ENCODE measurements at regions not wholly inside any gene's neighbourhood (a gene's known extent, or its start where the extent isn't known, plus 50 kb on each side); places are given as distances from the start of the nearest gene placed in this dataset.
"Not testable (repeated sequence)": the region's sequence is repeated elsewhere in the genome, so short reads cannot be mapped to it uniquely, and the experiment has no call there.

DNA sequence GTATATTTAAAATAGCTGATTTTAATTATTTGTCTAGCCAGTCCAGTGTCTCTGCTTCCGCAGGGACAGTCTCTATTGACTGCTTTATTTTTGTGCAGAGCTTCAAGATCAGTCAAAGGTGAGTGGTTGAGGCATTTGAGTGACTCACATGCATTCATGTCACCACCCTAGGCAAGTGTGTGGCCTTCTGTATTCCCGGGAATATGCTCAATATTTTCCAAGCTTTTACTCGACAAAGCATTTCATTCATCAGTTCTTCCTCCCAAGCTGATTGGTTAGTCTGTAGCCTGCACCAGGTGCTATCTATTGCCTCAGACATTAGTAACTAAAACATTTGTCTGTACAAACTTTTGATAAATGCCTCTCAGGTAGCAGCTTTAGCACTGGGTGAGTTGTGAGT, 471.5 kb upstream of the NRG3 start:
- DNase-seq = no peak
- no peaks in the 10 kb centered on the region for H3K4me1 ChIP-seq (ENCODE audit: control insufficient read depth, insufficient read depth, low read length, poor library complexity, severe bottlenecking)
- no peak overlapping the region for H3K27ac ChIP-seq (ENCODE audit: insufficient read depth, low read length, poor library complexity, severe bottlenecking)
- no peak overlapping the region for H3K4me3 ChIP-seq (ENCODE audit: insufficient read depth, low read depth, low read length, poor library complexity, severe bottlenecking)
- H3K36me3 ChIP-seq (ENCODE audit: control insufficient read depth, insufficient read depth, low read length) = no peaks in the 10 kb centered on the region
- no peaks in the 10 kb centered on the region for H3K9me3 ChIP-seq (ENCODE audit: control insufficient read depth, low read length)
- H3K27me3 ChIP-seq (replicated peaks; ENCODE audit: control insufficient read depth, insufficient read depth, low read length, poor library complexity, severe bottlenecking) = no peaks in the 10 kb centered on the region

GRCh38 chr10:81405399-81405798, 469.6 kb upstream of the NRG3 start:
- no peaks in the 10 kb centered on the region for H3K36me3 ChIP-seq (ENCODE audit: control insufficient read depth, insufficient read depth, low read length)
- no peak overlapping the region for H3K4me3 ChIP-seq (ENCODE audit: insufficient read depth, low read depth, low read length, poor library complexity, severe bottlenecking)
- H3K27me3 ChIP-seq (replicated peaks; ENCODE audit: control insufficient read depth, insufficient read depth, low read length, poor library complexity, severe bottlenecking) = no peaks in the 10 kb centered on the region
- H3K27ac ChIP-seq (ENCODE audit: insufficient read depth, low read length, poor library complexity, severe bottlenecking) = no peak overlapping the region
- no peaks in the 10 kb centered on the region for H3K9me3 ChIP-seq (ENCODE audit: control insufficient read depth, low read length)
- DNase-seq = no peak
- H3K4me1 ChIP-seq (ENCODE audit: control insufficient read depth, insufficient read depth, low read length, poor library complexity, severe bottlenecking) = no peaks in the 10 kb centered on the region

DNA sequence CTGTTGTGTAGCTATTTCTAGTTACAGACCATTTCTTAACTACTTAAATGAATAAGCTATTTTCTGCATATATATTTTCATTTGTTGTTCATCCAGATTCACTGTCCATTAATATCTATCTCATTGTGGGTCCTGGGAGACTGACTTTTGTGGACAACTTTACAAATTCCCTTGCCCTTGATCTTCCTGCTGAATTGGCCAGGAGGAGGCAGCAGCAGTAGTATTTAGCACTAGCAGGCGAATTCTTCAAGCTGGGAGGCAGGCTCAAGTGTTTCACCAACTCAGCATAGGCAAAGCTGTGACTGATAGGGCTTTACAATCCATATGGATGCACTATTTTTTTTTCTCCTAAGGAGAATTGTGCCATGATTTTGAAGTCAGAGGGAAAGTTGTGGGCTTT, 461.0 kb upstream of the NRG3 start:
- H3K4me1 ChIP-seq (ENCODE audit: control insufficient read depth, insufficient read depth, low read length, poor library complexity, severe bottlenecking) = no peaks in the 10 kb centered on the region
- H3K4me3 ChIP-seq (ENCODE audit: insufficient read depth, low read depth, low read length, poor library complexity, severe bottlenecking) = no peak overlapping the region
- no peak for DNase-seq
- H3K27me3 ChIP-seq (replicated peaks; ENCODE audit: control insufficient read depth, insufficient read depth, low read length, poor library complexity, severe bottlenecking) = no peaks in the 10 kb centered on the region
- H3K27ac ChIP-seq (ENCODE audit: insufficient read depth, low read length, poor library complexity, severe bottlenecking) = no peak overlapping the region
- H3K36me3 ChIP-seq (ENCODE audit: control insufficient read depth, insufficient read depth, low read length) = no peaks in the 10 kb centered on the region
- no peaks in the 10 kb centered on the region for H3K9me3 ChIP-seq (ENCODE audit: control insufficient read depth, low read length)

GRCh38 chr10:81426722-81427121, 448.3 kb upstream of the NRG3 start:
- H3K27me3 ChIP-seq (replicated peaks; ENCODE audit: control insufficient read depth, insufficient read depth, low read length, poor library complexity, severe bottlenecking) = no peaks in the 10 kb centered on the region

GRCh38 chr10:81428456-81429134, 446.4 kb upstream of the NRG3 start:
- Histone ChIP-seq H3K9me3 (ENCODE audit: control insufficient read depth, low read length) (no peaks in the 10 kb centered on the region), H3K27me3 (replicated peaks; ENCODE audit: control insufficient read depth, insufficient read depth, low read length, poor library complexity, severe bottlenecking) (no peaks in the 10 kb centered on the region), H3K4me3 (ENCODE audit: insufficient read depth, low read depth, low read length, poor library complexity, severe bottlenecking) (no peak overlapping the region), H3K27ac (ENCODE audit: insufficient read depth, low read length, poor library complexity, severe bottlenecking) (no peak overlapping the region), H3K4me1 (ENCODE audit: control insufficient read depth, insufficient read depth, low read length, poor library complexity, severe bottlenecking) (no peaks in the 10 kb centered on the region), H3K36me3 (ENCODE audit: control insufficient read depth, insufficient read depth, low read length) (no peaks in the 10 kb centered on the region)
- DNase-seq = no peak

More at GRCh38 chr10:81426722-81427121, 448.3 kb upstream of the NRG3 start:
- Histone ChIP-seq H3K9me3 (ENCODE audit: control insufficient read depth, low read length) (no peaks in the 10 kb centered on the region), H3K4me1 (ENCODE audit: control insufficient read depth, insufficient read depth, low read length, poor library complexity, severe bottlenecking) (no peaks in the 10 kb centered on the region), H3K4me3 (ENCODE audit: insufficient read depth, low read depth, low read length, poor library complexity, severe bottlenecking) (no peak overlapping the region), H3K27ac (ENCODE audit: insufficient read depth, low read length, poor library complexity, severe bottlenecking) (no peak overlapping the region), H3K36me3 (ENCODE audit: control insufficient read depth, insufficient read depth, low read length) (no peaks in the 10 kb centered on the region)
- DNase-seq = no peak

DNA sequence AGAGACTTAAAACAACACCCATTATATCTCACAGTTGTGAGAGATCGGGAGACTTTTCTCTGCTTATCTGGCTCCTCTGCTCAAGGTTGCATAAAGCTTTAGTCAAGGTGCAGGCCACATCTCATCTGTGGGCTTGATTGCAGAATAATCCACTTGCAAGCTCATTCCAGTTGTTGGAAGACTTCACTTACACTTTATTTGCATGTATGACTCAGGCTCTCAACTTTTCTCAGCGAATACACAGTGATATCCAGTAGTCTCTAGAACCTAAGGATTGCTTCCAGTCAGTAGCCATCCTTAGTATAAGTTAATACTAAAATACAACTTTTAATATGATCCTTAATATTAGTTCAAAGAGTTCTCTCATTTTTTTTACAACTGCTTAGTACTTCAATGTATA, 435.5 kb upstream of the NRG3 start:
- no peaks in the 10 kb centered on the region for H3K36me3 ChIP-seq (ENCODE audit: control insufficient read depth, insufficient read depth, low read length)
- DNase-seq = no peak
- H3K9me3 ChIP-seq (ENCODE audit: control insufficient read depth, low read length) = no peaks in the 10 kb centered on the region
- H3K4me1 ChIP-seq (ENCODE audit: control insufficient read depth, insufficient read depth, low read length, poor library complexity, severe bottlenecking) = no peaks in the 10 kb centered on the region
- H3K27ac ChIP-seq (ENCODE audit: insufficient read depth, low read length, poor library complexity, severe bottlenecking) = no peak overlapping the region
- no peaks in the 10 kb centered on the region for H3K27me3 ChIP-seq (replicated peaks; ENCODE audit: control insufficient read depth, insufficient read depth, low read length, poor library complexity, severe bottlenecking)
- no peak overlapping the region for H3K4me3 ChIP-seq (ENCODE audit: insufficient read depth, low read depth, low read length, poor library complexity, severe bottlenecking)

DNA sequence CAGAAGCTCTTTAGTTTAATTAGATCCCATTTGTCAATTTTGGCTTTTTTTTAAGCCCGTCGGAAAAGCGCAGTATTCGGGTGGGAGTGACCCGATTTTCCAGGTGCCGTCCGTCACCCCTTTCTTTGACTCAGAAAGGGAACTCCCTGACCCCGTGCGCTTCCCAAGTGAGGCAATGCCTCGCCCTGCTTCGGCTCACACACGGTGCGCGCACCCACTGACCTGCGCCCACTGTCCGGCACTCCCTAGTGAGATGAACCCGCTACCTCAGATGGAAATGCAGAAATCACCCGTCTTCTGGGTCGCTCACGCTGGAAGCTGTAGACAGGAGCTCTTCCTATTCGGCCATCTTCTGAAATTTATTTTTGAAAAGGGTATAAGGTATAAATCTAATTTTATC, 433.4 kb upstream of the NRG3 start:
- not testable (repeated sequence) for H3K4me3 ChIP-seq (ENCODE audit: insufficient read depth, low read depth, low read length, poor library complexity, severe bottlenecking); DNase-seq; H3K36me3 ChIP-seq (ENCODE audit: control insufficient read depth, insufficient read depth, low read length); H3K9me3 ChIP-seq (ENCODE audit: control insufficient read depth, low read length); H3K27ac ChIP-seq (ENCODE audit: insufficient read depth, low read length, poor library complexity, severe bottlenecking); H3K4me1 ChIP-seq (ENCODE audit: control insufficient read depth, insufficient read depth, low read length, poor library complexity, severe bottlenecking); H3K27me3 ChIP-seq (replicated peaks; ENCODE audit: control insufficient read depth, insufficient read depth, low read length, poor library complexity, severe bottlenecking)

- Histone ChIP-seq H3K36me3 (ENCODE audit: control insufficient read depth, insufficient read depth, low read length) (no peaks in the 10 kb centered on the region), H3K4me1 (ENCODE audit: control insufficient read depth, insufficient read depth, low read length, poor library complexity, severe bottlenecking) (no peaks in the 10 kb centered on the region), H3K4me3 (ENCODE audit: insufficient read depth, low read depth, low read length, poor library complexity, severe bottlenecking) (no peak overlapping the region), H3K27me3 (replicated peaks; ENCODE audit: control insufficient read depth, insufficient read depth, low read length, poor library complexity, severe bottlenecking) (no peaks in the 10 kb centered on the region), H3K9me3 (ENCODE audit: control insufficient read depth, low read length) (no peaks in the 10 kb centered on the region), H3K27ac (ENCODE audit: insufficient read depth, low read length, poor library complexity, severe bottlenecking) (no peak overlapping the region)
- no peak for DNase-seq
Measured at GRCh38 chr10:81444242-81444929, 430.6 kb upstream of the NRG3 start.

- Histone ChIP-seq H3K4me3 (ENCODE audit: insufficient read depth, low read depth, low read length, poor library complexity, severe bottlenecking) (no peak overlapping the region), H3K27me3 (replicated peaks; ENCODE audit: control insufficient read depth, insufficient read depth, low read length, poor library complexity, severe bottlenecking) (no peaks in the 10 kb centered on the region), H3K27ac (ENCODE audit: insufficient read depth, low read length, poor library complexity, severe bottlenecking) (no peak overlapping the region), H3K36me3 (ENCODE audit: control insufficient read depth, insufficient read depth, low read length) (no peaks in the 10 kb centered on the region), H3K4me1 (ENCODE audit: control insufficient read depth, insufficient read depth, low read length, poor library complexity, severe bottlenecking) (no peaks in the 10 kb centered on the region), H3K9me3 (ENCODE audit: control insufficient read depth, low read length) (no peaks in the 10 kb centered on the region)
- DNase-seq = no peak
Measured at GRCh38 chr10:81450651-81451050, 424.3 kb upstream of the NRG3 start.

GRCh38 chr10:81472927-81473470, 402.0 kb upstream of the NRG3 start:
- Histone ChIP-seq H3K27me3 (replicated peaks; ENCODE audit: control insufficient read depth, insufficient read depth, low read length, poor library complexity, severe bottlenecking) (no peaks in the 10 kb centered on the region), H3K27ac (ENCODE audit: insufficient read depth, low read length, poor library complexity, severe bottlenecking) (no peak overlapping the region), H3K9me3 (ENCODE audit: control insufficient read depth, low read length) (no peaks in the 10 kb centered on the region), H3K4me1 (ENCODE audit: control insufficient read depth, insufficient read depth, low read length, poor library complexity, severe bottlenecking) (no peaks in the 10 kb centered on the region), H3K4me3 (ENCODE audit: insufficient read depth, low read depth, low read length, poor library complexity, severe bottlenecking) (no peak overlapping the region), H3K36me3 (ENCODE audit: control insufficient read depth, insufficient read depth, low read length) (no peaks in the 10 kb centered on the region)
- DNase-seq = no peak

Measured in effector memory CD4-positive, alpha-beta T cell (primary cell).